ENCODE measurements at regions not wholly inside any gene's neighbourhood (a gene's known extent, or its start where the extent isn't known, plus 50 kb on each side); places are given as distances from the start of the nearest gene placed in this dataset.

DNA sequence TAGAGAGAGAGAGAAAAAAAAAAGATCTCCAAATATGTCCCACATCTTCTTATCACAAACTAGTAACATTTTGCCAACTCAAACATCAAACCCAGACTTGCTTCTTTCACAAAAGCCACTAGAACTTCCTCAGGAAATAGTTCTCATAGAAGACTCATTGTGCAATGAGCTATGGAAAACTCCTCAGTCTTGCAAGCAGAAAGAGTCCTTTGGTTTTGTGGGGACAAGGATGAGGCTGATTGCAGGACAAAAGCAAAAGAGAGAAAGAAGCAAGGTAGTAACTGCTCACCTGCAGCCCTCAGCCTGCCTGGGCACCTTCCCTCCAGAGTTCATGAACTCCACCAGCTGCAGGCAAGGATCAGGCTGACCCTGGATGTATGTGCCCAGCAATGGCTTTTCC is 399.0 kb downstream of the IRX1 start:
- no peak overlapping the region for H3K4me3 Mint-ChIP-seq
- H3K4me1 Mint-ChIP-seq (ENCODE audit: low read depth): no peaks in the 10 kb centered on the region
- H3K36me3 Mint-ChIP-seq (ENCODE audit: low read depth): no peaks in the 10 kb centered on the region
- ATAC-seq: no peak
- H3K27me3 Mint-ChIP-seq: no peaks in the 10 kb centered on the region
- DNase-seq: no peak
- H3K9me3 Mint-ChIP-seq: peaks cover 4% of the 10 kb centered on the region
- intact Hi-C loops (cut with micrococcal nuclease): no loop called here
- CTCF ChIA-PET: no interaction called here
- TF ChIP-seq, protein P1, sequence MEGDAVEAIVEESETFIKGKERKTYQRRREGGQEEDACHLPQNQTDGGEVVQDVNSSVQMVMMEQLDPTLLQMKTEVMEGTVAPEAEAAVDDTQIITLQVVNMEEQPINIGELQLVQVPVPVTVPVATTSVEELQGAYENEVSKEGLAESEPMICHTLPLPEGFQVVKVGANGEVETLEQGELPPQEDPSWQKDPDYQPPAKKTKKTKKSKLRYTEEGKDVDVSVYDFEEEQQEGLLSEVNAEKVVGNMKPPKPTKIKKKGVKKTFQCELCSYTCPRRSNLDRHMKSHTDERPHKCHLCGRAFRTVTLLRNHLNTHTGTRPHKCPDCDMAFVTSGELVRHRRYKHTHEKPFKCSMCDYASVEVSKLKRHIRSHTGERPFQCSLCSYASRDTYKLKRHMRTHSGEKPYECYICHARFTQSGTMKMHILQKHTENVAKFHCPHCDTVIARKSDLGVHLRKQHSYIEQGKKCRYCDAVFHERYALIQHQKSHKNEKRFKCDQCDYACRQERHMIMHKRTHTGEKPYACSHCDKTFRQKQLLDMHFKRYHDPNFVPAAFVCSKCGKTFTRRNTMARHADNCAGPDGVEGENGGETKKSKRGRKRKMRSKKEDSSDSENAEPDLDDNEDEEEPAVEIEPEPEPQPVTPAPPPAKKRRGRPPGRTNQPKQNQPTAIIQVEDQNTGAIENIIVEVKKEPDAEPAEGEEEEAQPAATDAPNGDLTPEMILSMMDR (IDR thresholded peaks at IDR 0.05): no peak
- POLR2A ChIA-PET: no interaction called here
- no peak overlapping the region for H3K27ac Mint-ChIP-seq

DNA sequence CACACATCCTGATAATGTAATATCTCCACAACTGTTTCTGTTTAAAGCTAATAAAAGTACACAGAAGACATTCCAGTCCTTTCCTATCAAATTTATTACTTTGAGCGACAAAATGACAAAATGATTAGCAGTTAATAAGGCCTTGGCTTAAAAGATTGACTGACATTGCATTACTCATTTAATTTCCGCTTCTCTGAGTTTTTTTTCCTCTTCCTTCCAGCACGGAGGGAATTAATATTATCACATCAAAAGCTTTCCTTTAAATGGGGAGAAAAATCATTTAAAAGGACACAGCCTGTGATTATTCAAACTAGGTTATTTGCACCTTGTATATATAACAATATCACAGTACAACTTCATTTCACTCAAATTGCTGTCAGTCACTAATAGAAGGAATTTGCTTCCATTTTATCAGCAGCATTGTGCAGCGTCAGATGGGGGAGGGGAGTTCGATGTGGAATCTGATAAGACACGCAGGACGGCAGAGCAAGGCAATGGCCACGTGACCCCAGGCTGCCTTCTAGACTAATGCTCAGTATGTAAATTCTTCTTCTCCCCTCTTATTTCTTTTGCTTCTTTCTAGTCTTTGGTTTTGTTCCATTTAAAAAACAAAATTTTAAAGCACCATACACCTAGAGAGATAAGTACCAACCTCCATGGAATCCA is 400.5 kb downstream of the IRX1 start:
- DNase-seq (no peak), ATAC-seq (no peak)
- no peak overlapping the region for H3K27ac Mint-ChIP-seq
- no peak overlapping the region for H3K4me3 Mint-ChIP-seq
- no peaks in the 10 kb centered on the region for H3K4me1 Mint-ChIP-seq (ENCODE audit: low read depth)
- no peaks in the 10 kb centered on the region for H3K27me3 Mint-ChIP-seq
- no peaks in the 10 kb centered on the region for H3K36me3 Mint-ChIP-seq (ENCODE audit: low read depth)
- POLR2A ChIA-PET: no interaction called here
- CTCF ChIA-PET: no interaction called here
- H3K9me3 Mint-ChIP-seq: peaks cover 5% of the 10 kb centered on the region
- intact Hi-C loops (cut with micrococcal nuclease): no loop called here
- TF ChIP-seq, protein P1 (IDR thresholded peaks at IDR 0.05): no peak

DNA sequence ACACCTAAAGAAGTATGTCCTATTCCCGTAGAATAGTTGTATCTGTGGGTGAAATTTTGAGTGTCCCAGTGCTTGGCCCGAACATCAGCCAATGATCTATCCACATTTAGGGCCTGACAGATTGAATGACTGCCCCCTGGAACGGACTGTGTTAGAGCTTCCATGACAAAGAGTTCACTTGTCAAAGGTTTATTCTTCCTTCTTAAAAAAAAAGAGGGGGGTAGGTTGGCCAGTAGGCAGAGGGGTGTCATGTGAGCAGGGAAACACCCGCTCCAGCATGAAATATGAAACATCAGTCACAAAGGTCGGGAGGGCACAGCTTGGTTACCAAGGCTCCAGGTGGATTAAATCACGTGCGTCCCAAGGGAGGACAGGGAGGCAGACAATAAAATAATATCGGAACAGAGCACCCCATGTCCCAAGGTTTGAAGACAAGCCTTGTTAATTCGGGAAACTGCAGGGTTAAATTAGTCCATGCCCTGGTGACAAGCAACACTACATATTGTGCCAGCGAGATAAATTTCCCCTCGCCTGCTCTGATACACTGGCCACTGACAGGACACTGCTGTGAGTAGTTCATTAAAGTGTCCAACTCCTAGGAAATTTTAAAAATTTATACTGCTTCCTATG is 401.2 kb downstream of the IRX1 start:
- ChIA-PET POLR2A (interaction anchor here (0.6 kb wide), 1 partner anchor 586 kb away, joined by 4 read pairs; no protein-coding TSS in a partner anchor), CTCF (no interaction called here)
- DNase-seq (no peak), ATAC-seq (no peak)
- Mint-ChIP-seq H3K9me3 (peaks cover 1% of the 10 kb centered on the region), H3K4me1 (ENCODE audit: low read depth) (no peaks in the 10 kb centered on the region), H3K27ac (no peak overlapping the region), H3K36me3 (ENCODE audit: low read depth) (no peaks in the 10 kb centered on the region), H3K27me3 (no peaks in the 10 kb centered on the region), H3K4me3 (no peak overlapping the region)
- TF ChIP-seq, protein P1 (IDR thresholded peaks at IDR 0.05): no peak
- intact Hi-C loops (cut with micrococcal nuclease): no loop called here

DNA sequence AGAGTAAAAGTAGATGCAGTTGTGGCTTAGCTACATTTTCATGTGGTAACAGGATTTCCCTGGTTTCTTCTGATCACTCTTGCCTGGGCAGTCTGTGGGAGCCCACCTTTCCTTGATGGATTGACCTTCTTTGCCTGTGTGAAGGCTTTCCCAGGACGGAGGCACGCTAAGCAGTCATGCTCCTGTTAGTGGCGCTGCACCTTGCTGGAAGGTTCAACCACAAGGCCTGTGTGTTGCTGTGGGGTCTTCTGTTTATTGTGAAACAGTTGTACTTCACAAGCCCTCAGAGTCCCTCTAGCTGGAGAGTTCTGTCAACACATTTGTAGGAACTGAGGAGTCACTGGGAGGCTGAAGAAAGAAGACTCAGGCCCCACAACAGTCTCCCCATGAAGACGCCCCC is 402.0 kb downstream of the IRX1 start:
- ATAC-seq: no peak
- no peak overlapping the region for H3K4me3 Mint-ChIP-seq
- intact Hi-C loops (cut with micrococcal nuclease): no loop called here
- no peak for DNase-seq
- peaks cover 2% of the 10 kb centered on the region for H3K9me3 Mint-ChIP-seq
- CTCF ChIA-PET: no interaction called here
- H3K27ac Mint-ChIP-seq: no peak overlapping the region
- no peaks in the 10 kb centered on the region for H3K36me3 Mint-ChIP-seq (ENCODE audit: low read depth)
- TF ChIP-seq, protein P1 (IDR thresholded peaks at IDR 0.05): no peak
- POLR2A ChIA-PET: no interaction called here
- no peaks in the 10 kb centered on the region for H3K4me1 Mint-ChIP-seq (ENCODE audit: low read depth)
- H3K27me3 Mint-ChIP-seq: no peaks in the 10 kb centered on the region

DNA sequence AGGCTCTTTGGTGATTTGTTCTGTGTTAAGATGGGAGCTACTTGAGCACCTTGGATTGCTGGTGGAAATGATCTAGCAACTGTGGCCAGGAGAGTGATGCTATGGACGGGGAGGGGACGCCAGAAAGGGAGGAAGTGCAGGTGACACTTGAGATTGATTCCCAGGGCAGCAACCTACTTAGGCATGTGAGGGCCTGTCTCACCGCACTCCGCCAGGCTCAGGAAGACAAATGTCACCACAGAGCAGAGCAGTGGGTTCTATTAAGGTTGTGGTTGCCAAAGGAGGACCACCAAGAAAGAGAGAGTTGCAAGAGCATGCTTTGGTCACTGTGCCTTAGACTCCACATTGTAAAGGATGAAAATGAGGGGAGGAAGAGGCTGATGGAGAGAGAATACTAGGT is 404.3 kb downstream of the IRX1 start:
- Mint-ChIP-seq H3K36me3 (ENCODE audit: low read depth) (no peaks in the 10 kb centered on the region), H3K9me3 (peaks cover 6% of the 10 kb centered on the region), H3K27me3 (no peaks in the 10 kb centered on the region), H3K27ac (no peak overlapping the region), H3K4me1 (ENCODE audit: low read depth) (no peaks in the 10 kb centered on the region), H3K4me3 (no peak overlapping the region)
- no peak for DNase-seq
- ATAC-seq: no peak
- POLR2A ChIA-PET: no interaction called here
- TF ChIP-seq, protein P1 (IDR thresholded peaks at IDR 0.05): no peak
- intact Hi-C loops (cut with micrococcal nuclease): no loop called here
- CTCF ChIA-PET: no interaction called here
